Endodermal cell (in vitro differentiated cells): ENCODE measurements at regions not wholly inside any gene's neighbourhood (a gene's known extent, or its start where the extent isn't known, plus 50 kb on each side); places are given as distances from the start of the nearest gene placed in this dataset.

Source experiments
- DNase-seq: peaks from one replicate; pipeline ENCODE4 v3.0.0-alpha.2; 2017
- H3K27ac ChIP-seq: 2 replicates; pipeline ENCODE4 v1.5.1; 2013; ENCODE audit warnings: mild to moderate bottlenecking, low read depth, low read length, moderate library complexity
- H3K27me3 ChIP-seq: 2 replicates; pipeline ENCODE4 v1.6.1; 2013; ENCODE audit warnings: mild to moderate bottlenecking, low read length, moderate library complexity; ENCODE audit not compliant: insufficient read depth, control insufficient read depth, poor library complexity, severe bottlenecking
- H3K36me3 ChIP-seq: 2 replicates; pipeline ENCODE4 v1.7.0; 2013; ENCODE audit warnings: mild to moderate bottlenecking, low read length, moderate library complexity; ENCODE audit not compliant: control insufficient read depth, insufficient read depth
- H3K4me1 ChIP-seq: one replicate; pipeline ENCODE4 v1.7.0; 2013; ENCODE audit warnings: low read length; ENCODE audit not compliant: control insufficient read depth, insufficient read depth
- H3K4me3 ChIP-seq: 2 replicates; pipeline ENCODE4 v1.5.1; 2013; ENCODE audit warnings: mild to moderate bottlenecking, low read length, moderate library complexity
- H3K9ac ChIP-seq: 2 replicates; pipeline ENCODE4 v1.6.1; 2013; ENCODE audit warnings: mild to moderate bottlenecking, low read length, moderate library complexity; ENCODE audit not compliant: poor library complexity, severe bottlenecking; ENCODE audit errors: extremely low read depth
- H3K9me3 ChIP-seq: 2 replicates; pipeline ENCODE4 v1.6.1; 2013; ENCODE audit warnings: mild to moderate bottlenecking, low read length, moderate library complexity; ENCODE audit not compliant: control insufficient read depth
- H3K27ac Mint-ChIP-seq: 2 replicates; pipeline ENCODE4 v1.8.0; 2020; ENCODE audit warnings: mixed read lengths
- H3K27me3 Mint-ChIP-seq: 2 replicates; pipeline ENCODE4 v1.8.0; 2021; ENCODE audit warnings: mild to moderate bottlenecking, mixed read lengths; ENCODE audit not compliant: insufficient read depth
- H3K36me3 Mint-ChIP-seq: 2 replicates; pipeline ENCODE4 v1.8.0; 2020; ENCODE audit warnings: low read depth, mixed read lengths
- H3K4me1 Mint-ChIP-seq: 2 replicates; pipeline ENCODE4 v1.8.0; 2020; ENCODE audit warnings: mixed read lengths
- H3K4me3 Mint-ChIP-seq: 2 replicates; pipeline ENCODE4 v1.8.0; 2020; ENCODE audit warnings: mild to moderate bottlenecking, moderate library complexity, mixed read lengths
- H3K9me3 Mint-ChIP-seq: 2 replicates; pipeline ENCODE4 v1.8.0; 2020; ENCODE audit warnings: mild to moderate bottlenecking, mixed read lengths
- WGBS, 2 experiments: methylation state at CpG; one replicate each; pipeline versions ENCODE4 v1.1.5 to v1.1.7; 2013; ENCODE audit warnings: missing lambda C conversion rate in 2 of 2, mixed read lengths in 1 of 2; ENCODE audit not compliant: insufficient coverage in 1 of 2, insufficient read length in 1 of 2; 5-methylcytosine and 5-hydroxymethylcytosine counted together
- TF ChIP-seq, protein P1 (sequence below): fragments of 200-600 bp; sonication (generic); conservative IDR thresholded peaks from 2 replicates; pipeline ENCODE4 v1.5.0; 2021; ENCODE audit warnings: antibody characterized with exemption, mild to moderate bottlenecking

GRCh38 chr2:196370381-196370780 is 199.0 kb upstream of the STK17B start:
- H3K27ac Mint-ChIP-seq, result peak overlapping the region; percentile 76
- no peaks in the 10 kb centered on the region for H3K36me3 Mint-ChIP-seq
- H3K36me3 ChIP-seq, result no peaks in the 10 kb centered on the region
- no peaks in the 10 kb centered on the region for H3K27me3 Mint-ChIP-seq
- H3K27ac ChIP-seq, result no peak overlapping the region
- no peaks in the 10 kb centered on the region for H3K27me3 ChIP-seq
- no peaks in the 10 kb centered on the region for H3K4me1 Mint-ChIP-seq
- H3K4me1 ChIP-seq, result no peaks in the 10 kb centered on the region
- H3K4me3 ChIP-seq, result no peak overlapping the region
- no peak overlapping the region for H3K9ac ChIP-seq
- 92% methylated on average over 1 of the region's 1 CpG for WGBS, 2 experiments
- DNase-seq, result peak; percentile 48
- TF ChIP-seq, protein P1, sequence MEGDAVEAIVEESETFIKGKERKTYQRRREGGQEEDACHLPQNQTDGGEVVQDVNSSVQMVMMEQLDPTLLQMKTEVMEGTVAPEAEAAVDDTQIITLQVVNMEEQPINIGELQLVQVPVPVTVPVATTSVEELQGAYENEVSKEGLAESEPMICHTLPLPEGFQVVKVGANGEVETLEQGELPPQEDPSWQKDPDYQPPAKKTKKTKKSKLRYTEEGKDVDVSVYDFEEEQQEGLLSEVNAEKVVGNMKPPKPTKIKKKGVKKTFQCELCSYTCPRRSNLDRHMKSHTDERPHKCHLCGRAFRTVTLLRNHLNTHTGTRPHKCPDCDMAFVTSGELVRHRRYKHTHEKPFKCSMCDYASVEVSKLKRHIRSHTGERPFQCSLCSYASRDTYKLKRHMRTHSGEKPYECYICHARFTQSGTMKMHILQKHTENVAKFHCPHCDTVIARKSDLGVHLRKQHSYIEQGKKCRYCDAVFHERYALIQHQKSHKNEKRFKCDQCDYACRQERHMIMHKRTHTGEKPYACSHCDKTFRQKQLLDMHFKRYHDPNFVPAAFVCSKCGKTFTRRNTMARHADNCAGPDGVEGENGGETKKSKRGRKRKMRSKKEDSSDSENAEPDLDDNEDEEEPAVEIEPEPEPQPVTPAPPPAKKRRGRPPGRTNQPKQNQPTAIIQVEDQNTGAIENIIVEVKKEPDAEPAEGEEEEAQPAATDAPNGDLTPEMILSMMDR, result no peak
- H3K9me3 Mint-ChIP-seq, result no peaks in the 10 kb centered on the region
- peaks cover 11% of the 10 kb centered on the region for H3K9me3 ChIP-seq
- H3K4me3 Mint-ChIP-seq, result no peak overlapping the region

DNA sequence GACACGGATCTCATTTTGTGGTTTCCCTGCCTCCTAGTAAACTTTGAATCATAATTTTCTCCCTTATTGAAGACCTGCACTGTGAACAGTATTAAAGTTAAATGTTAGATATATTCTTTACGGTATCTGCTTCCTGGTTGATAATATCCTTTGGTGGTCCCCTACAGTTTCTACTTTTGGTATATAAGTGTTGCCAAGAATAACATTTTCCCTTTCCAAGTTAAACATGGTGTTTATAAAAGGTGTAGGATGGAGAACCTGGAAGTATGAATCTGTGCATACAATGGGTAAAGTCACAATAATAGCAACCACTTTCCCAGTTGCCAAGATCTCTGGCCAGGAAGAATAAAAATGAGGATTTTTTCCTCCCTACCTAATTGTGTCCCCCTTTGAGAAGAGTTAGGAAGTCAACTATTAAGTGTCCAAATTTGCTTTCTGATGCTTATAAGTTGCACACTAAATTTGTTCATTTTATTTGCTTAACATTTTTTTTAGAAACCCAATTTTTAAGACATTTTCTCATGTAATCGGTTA is 201.0 kb upstream of the STK17B start:
- 96 to 100% methylated on average over 1 to 3 of the region's 3 CpGs for WGBS, 2 experiments
- peaks cover 11% of the 10 kb centered on the region for H3K9me3 ChIP-seq
- Mint-ChIP-seq H3K4me3 (no peak overlapping the region), H3K27ac (no peak overlapping the region), H3K4me1 (no peaks in the 10 kb centered on the region), H3K9me3 (no peaks in the 10 kb centered on the region), H3K27me3 (no peaks in the 10 kb centered on the region), H3K36me3 (peaks cover 1% of the 10 kb centered on the region)
- TF ChIP-seq, protein P1, result no peak
- H3K27ac ChIP-seq, result no peak overlapping the region
- no peaks in the 10 kb centered on the region for H3K27me3 ChIP-seq
- H3K9ac ChIP-seq, result no peak overlapping the region
- H3K36me3 ChIP-seq, result no peaks in the 10 kb centered on the region
- no peak for DNase-seq
- H3K4me1 ChIP-seq, result no peaks in the 10 kb centered on the region
- H3K4me3 ChIP-seq, result no peak overlapping the region

DNA sequence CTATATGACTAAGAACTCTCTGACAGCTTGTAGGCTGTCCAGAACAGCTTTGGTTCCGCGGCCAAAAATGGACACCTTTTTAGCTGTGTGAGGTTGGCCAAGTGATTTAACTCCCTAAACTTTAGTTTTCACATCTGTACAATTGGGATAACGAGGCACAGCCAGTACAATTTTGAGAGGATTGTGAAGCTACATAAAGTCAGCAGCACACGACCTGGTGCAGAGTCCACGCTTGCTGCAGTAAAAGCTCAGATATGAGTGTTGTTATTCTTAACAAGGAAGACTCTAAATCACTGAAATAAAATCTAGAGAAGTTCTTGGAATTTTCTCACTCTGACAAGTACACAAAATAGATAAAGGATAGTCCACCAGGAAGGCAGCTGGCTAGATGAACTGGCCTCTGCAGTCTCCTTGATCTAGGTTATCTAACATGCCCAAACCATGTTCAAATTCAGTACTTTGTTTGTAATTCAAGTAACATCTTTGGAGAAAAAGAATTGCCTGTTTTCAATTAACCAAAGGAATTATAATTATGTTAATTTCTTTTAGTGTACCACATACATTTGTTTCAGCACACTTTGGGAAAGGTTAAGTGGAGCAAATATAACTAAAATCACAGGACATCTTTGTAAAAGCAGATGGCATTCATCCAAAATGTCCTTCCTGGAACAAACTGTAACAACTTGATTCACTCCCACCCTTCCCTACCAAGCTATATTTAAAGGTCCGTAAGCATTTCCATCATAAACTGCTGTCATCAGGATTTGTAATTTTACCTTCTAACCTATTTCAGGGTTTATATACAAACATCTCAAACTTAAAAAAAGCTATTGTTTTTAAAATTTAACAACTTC is 201.7 kb upstream of the STK17B start:
- Histone ChIP-seq H3K4me1 (no peaks in the 10 kb centered on the region), H3K36me3 (no peaks in the 10 kb centered on the region), H3K4me3 (no peak overlapping the region), H3K9ac (no peak overlapping the region), H3K9me3 (peaks cover 9% of the 10 kb centered on the region), H3K27me3 (no peaks in the 10 kb centered on the region), H3K27ac (no peak overlapping the region)
- Mint-ChIP-seq H3K4me3 (no peak overlapping the region), H3K27ac (no peak overlapping the region), H3K4me1 (no peaks in the 10 kb centered on the region), H3K9me3 (no peaks in the 10 kb centered on the region), H3K36me3 (peaks cover 1% of the 10 kb centered on the region), H3K27me3 (no peaks in the 10 kb centered on the region)
- 91 to 94% methylated on average over 6 of the region's 6 CpGs for WGBS, 2 experiments
- TF ChIP-seq, protein P1, result no peak
- no peak for DNase-seq
